BLaER1 treated with 17β-estradiol and CSF1 and Interleukin-3, amounts not matched to agents 10 nM and 100 nM (cell line): ENCODE measurements at regions not wholly inside any gene's neighbourhood (a gene's known extent, or its start where the extent isn't known, plus 50 kb on each side); places are given as distances from the start of the nearest gene placed in this dataset.

ENCODE experiments used
- H3K27ac ChIP-seq, 11 experiments: shearing (Covaris generic); formaldehyde crosslinking; 2 replicates each; pipeline ENCODE4 v1.8.1; 2022
- H3K27me3 ChIP-seq, 11 experiments: shearing (Covaris generic); formaldehyde crosslinking; 2 replicates each; pipeline ENCODE4 v1.8.1; 2022
- H3K36me3 ChIP-seq, 11 experiments: shearing (Covaris generic); formaldehyde crosslinking; 2 replicates each; pipeline ENCODE4 v1.8.1; 2022
- H3K4me1 ChIP-seq, 10 experiments: shearing (Covaris generic); formaldehyde crosslinking; 2 replicates each; pipeline ENCODE4 v1.8.1; 2022
- H3K4me2 ChIP-seq, 11 experiments: shearing (Covaris generic); formaldehyde crosslinking; 2 replicates each; pipeline ENCODE4 v1.8.1; 2022
- H3K4me3 ChIP-seq, 10 experiments: shearing (Covaris generic); formaldehyde crosslinking; 2 replicates each; pipeline ENCODE4 v1.8.1; 2022
- H3K9ac ChIP-seq, 11 experiments: shearing (Covaris generic); formaldehyde crosslinking; 2 replicates each; pipeline ENCODE4 v1.8.1; 2022
- H3K9me3 ChIP-seq, 11 experiments: shearing (Covaris generic); formaldehyde crosslinking; replicated peaks in 1 of 11; 2 replicates each; pipeline ENCODE4 v1.8.1; 2022
- H4K20me1 ChIP-seq, 11 experiments: shearing (Covaris generic); formaldehyde crosslinking; 2 replicates each; pipeline ENCODE4 v1.8.1; 2022
- Cebpa-rat ChIP-seq, 11 experiments: shearing (Covaris generic); IDR thresholded peaks; 2 replicates each; pipeline ENCODE4 v1.8.1; 2022

DNA sequence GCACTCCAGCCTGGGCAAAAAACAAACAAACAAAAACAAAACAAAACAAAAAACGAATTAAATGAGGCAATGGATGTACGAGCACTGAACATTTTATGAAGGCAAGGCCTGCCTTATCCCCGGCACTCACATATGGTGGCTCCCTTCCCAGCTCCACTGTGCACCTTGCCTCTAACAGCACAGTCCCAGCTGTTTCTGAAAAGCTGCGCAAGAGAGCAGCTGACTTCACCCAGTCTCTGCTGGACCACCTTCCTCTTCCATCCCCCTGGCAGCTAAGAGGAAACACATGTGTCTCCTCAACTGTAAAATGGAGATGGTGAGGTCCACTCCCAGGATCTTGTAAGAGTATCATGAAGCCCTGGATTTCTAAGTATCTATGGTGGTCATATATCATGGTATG, 100.7 kb downstream of the KLF4 start:
- TF ChIP-seq Cebpa-rat (IDR thresholded peaks at IDR 0.05) = no peak
- H4K20me1 ChIP-seq = no peaks in the 10 kb centered on the region
- no peak overlapping the region for H3K27ac ChIP-seq
- H3K27me3 ChIP-seq = no peaks in the 10 kb centered on the region
- no peaks in the 10 kb centered on the region for H3K9me3 ChIP-seq
- H3K9ac ChIP-seq = no peak overlapping the region
- H3K4me3 ChIP-seq = no peak overlapping the region
- H3K4me1 ChIP-seq = peaks cover 0 to 20% (median 13%) of the 10 kb centered on the region in 10 experiments; a peak in 14 of 20 replicates
- H3K36me3 ChIP-seq = no peaks in the 10 kb centered on the region
- H3K4me2 ChIP-seq = no peak overlapping the region

GRCh38 chr9:107387409-107387808, 102.2 kb downstream of the KLF4 start:
- Histone ChIP-seq H3K36me3 (no peaks in the 10 kb centered on the region), H3K9me3 (no peaks in the 10 kb centered on the region), H3K9ac (no peak overlapping the region), H3K4me2 (peak overlapping the region in 9 of 11 experiments; percentile 1 to 73 (median 52); a peak in 17 of 22 replicates), H3K27me3 (no peaks in the 10 kb centered on the region), H3K4me1 (peaks cover 0 to 20% (median 13%) of the 10 kb centered on the region in 10 experiments; a peak in 14 of 20 replicates), H3K4me3 (no peak overlapping the region), H4K20me1 (no peaks in the 10 kb centered on the region), H3K27ac (no peak overlapping the region)
- TF ChIP-seq Cebpa-rat (IDR thresholded peaks at IDR 0.05) = no peak

DNA sequence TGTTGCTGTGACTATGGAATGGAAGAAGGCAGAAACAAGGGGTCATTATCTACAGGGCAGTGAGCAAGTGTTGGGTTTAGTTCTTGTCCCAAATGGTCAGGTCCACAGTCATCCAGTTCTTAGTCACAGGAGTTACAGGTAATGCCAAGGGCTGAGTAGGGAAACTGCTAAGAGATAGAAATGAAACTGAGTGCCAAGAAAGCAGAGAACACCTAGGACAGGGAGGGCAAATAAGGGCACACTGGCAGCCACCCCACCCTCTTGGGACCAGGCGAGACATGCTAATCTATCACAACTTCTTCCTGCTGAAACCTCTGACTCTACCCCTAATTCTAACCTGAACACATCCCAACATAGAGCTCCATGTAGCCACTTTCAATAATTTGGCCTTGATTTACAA, 103.2 kb downstream of the KLF4 start:
- no peaks in the 10 kb centered on the region for H4K20me1 ChIP-seq
- H3K4me1 ChIP-seq = peaks cover 0 to 20% (median 13%) of the 10 kb centered on the region in 10 experiments; a peak in 14 of 20 replicates
- TF ChIP-seq Cebpa-rat (IDR thresholded peaks at IDR 0.05) = no peak
- no peaks in the 10 kb centered on the region for H3K36me3 ChIP-seq
- no peaks in the 10 kb centered on the region for H3K27me3 ChIP-seq
- peak overlapping the region in 6 of 11 experiments; percentile 7 to 53 (median 32); a peak in 7 of 22 replicates for H3K4me2 ChIP-seq
- H3K27ac ChIP-seq = no peak overlapping the region
- H3K9ac ChIP-seq = no peak overlapping the region
- H3K4me3 ChIP-seq = no peak overlapping the region
- no peaks in the 10 kb centered on the region for H3K9me3 ChIP-seq
